Gastroesophageal sphincter (tissue), 3 donors: ENCODE measurements at regions not wholly inside any gene's neighbourhood (a gene's known extent, or its start where the extent isn't known, plus 50 kb on each side); places are given as distances from the start of the nearest gene placed in this dataset.

Experiments
- EP300 ChIP-seq: sonication (generic); formaldehyde crosslinking; IDR thresholded peaks from one replicate; pipeline ENCODE4 v1.6.1; 2017; ENCODE audit warnings: antibody characterized with exemption, mild to moderate bottlenecking
- TF ChIP-seq, protein P1 (sequence below), 4 experiments: fragments of 200-600 bp in 2 of 4; fragments of 450-650 bp in 2 of 4; sonication (generic) in 1 of 4; IDR thresholded peaks; one replicate each; pipeline ENCODE4 v1.5.1; 2017 to 2019; ENCODE audit warnings: antibody characterized with exemption in 4 of 4, mild to moderate bottlenecking in 2 of 4, moderate library complexity in 2 of 4

DNA sequence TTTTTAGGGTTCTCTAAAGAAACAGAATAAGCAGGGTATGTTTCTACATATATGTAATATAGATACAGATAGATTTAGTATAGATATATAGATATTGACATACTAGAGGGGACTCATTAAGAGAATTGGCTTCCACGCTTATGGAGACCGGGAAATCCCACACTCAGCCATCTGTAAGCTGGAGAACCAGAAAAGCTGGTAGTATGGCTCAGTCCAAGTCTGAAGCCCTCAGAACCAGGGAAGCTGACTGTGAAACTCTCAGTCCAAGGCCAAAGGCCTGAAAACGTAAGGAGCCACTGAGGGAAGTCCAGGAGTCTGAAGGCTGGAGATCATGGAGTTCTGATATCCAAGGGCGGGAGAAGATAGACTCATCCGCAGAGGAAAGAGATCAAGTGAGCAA is 441.3 kb upstream of the CDH20 start:
- TF ChIP-seq, protein P1, sequence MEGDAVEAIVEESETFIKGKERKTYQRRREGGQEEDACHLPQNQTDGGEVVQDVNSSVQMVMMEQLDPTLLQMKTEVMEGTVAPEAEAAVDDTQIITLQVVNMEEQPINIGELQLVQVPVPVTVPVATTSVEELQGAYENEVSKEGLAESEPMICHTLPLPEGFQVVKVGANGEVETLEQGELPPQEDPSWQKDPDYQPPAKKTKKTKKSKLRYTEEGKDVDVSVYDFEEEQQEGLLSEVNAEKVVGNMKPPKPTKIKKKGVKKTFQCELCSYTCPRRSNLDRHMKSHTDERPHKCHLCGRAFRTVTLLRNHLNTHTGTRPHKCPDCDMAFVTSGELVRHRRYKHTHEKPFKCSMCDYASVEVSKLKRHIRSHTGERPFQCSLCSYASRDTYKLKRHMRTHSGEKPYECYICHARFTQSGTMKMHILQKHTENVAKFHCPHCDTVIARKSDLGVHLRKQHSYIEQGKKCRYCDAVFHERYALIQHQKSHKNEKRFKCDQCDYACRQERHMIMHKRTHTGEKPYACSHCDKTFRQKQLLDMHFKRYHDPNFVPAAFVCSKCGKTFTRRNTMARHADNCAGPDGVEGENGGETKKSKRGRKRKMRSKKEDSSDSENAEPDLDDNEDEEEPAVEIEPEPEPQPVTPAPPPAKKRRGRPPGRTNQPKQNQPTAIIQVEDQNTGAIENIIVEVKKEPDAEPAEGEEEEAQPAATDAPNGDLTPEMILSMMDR (IDR thresholded peaks at IDR 0.05), result no peak
- no peak for TF ChIP-seq EP300
